Dedifferentiated amniotic fluid mesenchymal stem cell (primary cell): ENCODE measurements at regions not wholly inside any gene's neighbourhood (a gene's known extent, or its start where the extent isn't known, plus 50 kb on each side); places are given as distances from the start of the nearest gene placed in this dataset.

Experiments used
- DNase-seq: peaks from one replicate; pipeline ENCODE4 v3.0.0-alpha.2; 2016; ENCODE audit errors: extremely low spot score

- DNase-seq = no peak
These were observed 177.3 kb upstream of the ARRDC4 start for GRCh38 chr15:97783240-97783639.

GRCh38 chr15:97786741-97787140 lies 173.8 kb upstream of the ARRDC4 start:
- DNase-seq = no peak

GRCh38 chr15:97790180-97790579 lies 170.3 kb upstream of the ARRDC4 start:
- no peak for DNase-seq

- no peak for DNase-seq
These were observed 168.4 kb upstream of the ARRDC4 start for GRCh38 chr15:97791824-97792792.

GRCh38 chr15:97804950-97805349 lies 155.6 kb upstream of the ARRDC4 start:
- DNase-seq = no peak

GRCh38 chr15:97806766-97807165 lies 153.7 kb upstream of the ARRDC4 start:
- no peak for DNase-seq

- DNase-seq = no peak
These were observed 144.7 kb upstream of the ARRDC4 start for GRCh38 chr15:97815835-97816234.

- no peak for DNase-seq
These were observed 143.1 kb upstream of the ARRDC4 start for GRCh38 chr15:97817276-97817890.

- DNase-seq = no peak
These were observed 124.5 kb upstream of the ARRDC4 start for GRCh38 chr15:97836003-97836402.

GRCh38 chr15:97837896-97838295 lies 122.6 kb upstream of the ARRDC4 start:
- no peak for DNase-seq

GRCh38 chr15:97838606-97839210 lies 121.8 kb upstream of the ARRDC4 start:
- no peak for DNase-seq

GRCh38 chr15:97840501-97840900 lies 120.0 kb upstream of the ARRDC4 start:
- DNase-seq = no peak

GRCh38 chr15:97841558-97841957 lies 118.9 kb upstream of the ARRDC4 start:
- no peak for DNase-seq

- no peak for DNase-seq
These were observed 111.3 kb upstream of the ARRDC4 start for GRCh38 chr15:97849183-97849582.

GRCh38 chr15:97858296-97858695 lies 102.2 kb upstream of the ARRDC4 start:
- DNase-seq = no peak

- no peak for DNase-seq
These were observed 98.8 kb upstream of the ARRDC4 start for GRCh38 chr15:97861529-97862260.

GRCh38 chr15:97866959-97867358 lies 93.5 kb upstream of the ARRDC4 start:
- no peak for DNase-seq

- DNase-seq = no peak
These were observed 92.6 kb upstream of the ARRDC4 start for GRCh38 chr15:97867870-97868269.

- no peak for DNase-seq
These were observed 91.5 kb upstream of the ARRDC4 start for GRCh38 chr15:97868981-97869380.

- no peak for DNase-seq
These were observed 89.7 kb upstream of the ARRDC4 start for GRCh38 chr15:97870771-97871170.

- no peak for DNase-seq
These were observed 86.4 kb upstream of the ARRDC4 start for GRCh38 chr15:97874139-97874538.

GRCh38 chr15:97875025-97875512 lies 85.4 kb upstream of the ARRDC4 start:
- no peak for DNase-seq
